ENCODE measurements at regions not wholly inside any gene's neighbourhood (a gene's known extent, or its start where the extent isn't known, plus 50 kb on each side); places are given as distances from the start of the nearest gene placed in this dataset.
"Not testable (repeated sequence)": the region's sequence is repeated elsewhere in the genome, so short reads cannot be mapped to it uniquely, and the experiment has no call there.

- DNase-seq: no peak
Observed at GRCh38 chr14:23763394-23763793, 127.2 kb downstream of the DHRS2 start.

DNA sequence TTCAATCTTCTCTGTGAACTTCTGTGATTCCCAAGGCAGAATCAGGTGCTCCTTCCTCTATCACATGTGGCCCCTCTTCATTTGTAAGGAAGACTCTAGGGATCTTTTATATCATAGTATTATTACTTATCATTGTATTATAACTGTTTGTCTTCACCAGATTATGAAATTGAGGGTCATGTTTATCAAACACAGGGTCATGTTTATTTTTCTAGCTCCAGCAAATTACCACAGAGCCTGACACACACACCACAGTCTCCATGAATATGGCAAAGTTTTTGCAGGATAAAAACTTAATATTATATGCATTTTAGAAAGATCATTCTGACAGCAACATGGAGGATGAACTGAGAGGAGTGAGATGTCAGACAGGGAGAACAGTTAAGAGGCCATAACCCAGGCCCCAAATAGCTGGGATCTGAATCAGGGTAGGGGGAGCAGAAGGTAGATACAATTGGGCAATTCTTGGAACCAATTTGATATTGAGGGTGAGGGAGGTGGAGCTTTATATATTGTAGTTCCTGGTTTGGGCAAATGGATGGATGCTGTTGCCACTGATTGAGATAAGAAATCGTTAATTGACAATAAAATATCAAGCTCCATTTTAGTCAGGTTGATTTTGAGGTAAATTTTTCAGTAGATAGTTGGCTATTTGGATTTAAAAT, 130.7 kb downstream of the DHRS2 start:
- no peak for DNase-seq

GRCh38 chr14:23769221-23769728, 133.1 kb downstream of the DHRS2 start:
- DNase-seq: not testable (repeated sequence)

DNA sequence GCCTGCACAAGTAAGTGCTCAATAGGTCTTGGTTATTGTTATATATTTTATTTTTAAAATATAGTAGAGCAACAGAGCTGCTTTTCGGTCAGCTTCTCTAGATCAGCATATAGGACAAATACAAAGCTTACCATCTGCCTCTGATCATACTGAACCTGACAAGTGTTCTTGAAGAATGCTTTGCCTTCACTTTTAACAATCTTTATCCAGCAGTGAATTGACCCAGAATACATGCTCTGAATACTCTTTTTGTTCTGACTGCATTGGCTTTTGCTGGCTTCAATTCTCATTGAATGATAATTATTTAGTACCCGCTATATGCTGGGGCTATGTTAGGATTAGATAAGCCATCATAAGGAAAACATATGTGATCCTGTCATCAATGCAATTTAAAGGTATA, 137.8 kb downstream of the DHRS2 start:
- no peak for DNase-seq

- DNase-seq: no peak
Observed at GRCh38 chr14:23776296-23776695, 140.1 kb downstream of the DHRS2 start.

GRCh38 chr14:23785208-23785607, 149.0 kb downstream of the DHRS2 start:
- DNase-seq: no peak

DNA sequence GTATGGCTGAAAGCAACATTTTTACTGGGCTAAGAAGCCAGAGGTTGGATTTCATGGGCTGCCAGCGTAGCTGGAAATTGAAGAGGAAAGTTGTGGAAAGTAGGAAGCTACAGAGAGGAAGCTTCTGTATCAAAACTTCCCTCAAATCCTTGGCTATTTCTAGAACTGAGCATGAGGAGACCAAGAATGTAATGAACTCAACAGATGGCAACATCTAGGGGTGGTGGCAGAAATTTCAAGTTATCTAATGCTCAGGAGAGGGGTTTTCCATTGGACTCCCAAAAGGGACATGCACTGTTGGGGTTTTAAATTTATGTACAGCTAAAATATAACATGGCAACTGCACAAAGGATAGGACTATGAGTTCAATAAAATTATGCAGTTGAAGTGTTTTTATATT, 151.3 kb downstream of the DHRS2 start:
- no peak for DNase-seq

GRCh38 chr14:23789696-23790095, 153.5 kb downstream of the DHRS2 start:
- no peak for DNase-seq

DNA sequence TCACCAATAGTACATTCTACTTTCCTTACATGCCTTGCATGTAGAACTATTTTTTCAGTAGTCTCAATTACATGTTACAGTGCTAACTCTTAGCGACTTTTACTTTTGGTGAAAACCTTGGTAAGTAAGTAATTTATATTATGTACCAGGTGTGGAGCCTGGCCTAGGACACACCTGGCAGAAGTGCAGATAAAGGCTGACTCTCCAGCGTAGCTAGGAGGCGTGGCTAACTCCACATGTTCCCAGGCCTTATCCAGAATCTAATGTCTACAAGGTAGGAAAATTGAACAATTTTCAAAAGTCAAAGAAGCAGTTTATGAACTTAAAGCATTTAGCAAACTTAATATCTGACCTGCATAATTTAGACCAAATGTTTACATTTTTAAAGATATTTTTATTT, 157.4 kb downstream of the DHRS2 start:
- DNase-seq: no peak

GRCh38 chr14:23800811-23801210, 152.8 kb upstream of the DHRS4 start:
- DNase-seq: no peak

- no peak for DNase-seq
Observed at GRCh38 chr14:23801766-23802165, 151.8 kb upstream of the DHRS4 start.

DNA sequence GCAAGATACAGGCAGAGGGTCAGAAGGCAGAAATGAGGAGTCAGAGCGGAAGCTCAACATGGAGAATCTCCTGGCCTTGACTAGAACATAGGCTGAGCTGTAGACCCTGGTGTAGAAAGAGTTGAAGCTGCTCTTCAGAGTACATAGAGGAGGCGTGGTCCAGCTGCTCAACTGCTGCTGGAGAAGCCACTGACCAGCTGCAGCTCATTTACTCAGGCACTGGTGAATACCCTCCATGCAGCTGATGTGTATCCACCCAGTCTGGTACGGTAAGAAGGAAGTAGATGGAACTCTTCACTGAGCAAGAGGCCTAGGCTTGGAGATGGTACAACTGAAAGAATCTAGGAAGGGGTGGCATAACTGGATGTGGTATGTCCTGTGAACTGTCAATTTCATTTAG, 148.8 kb upstream of the DHRS4 start:
- no peak for DNase-seq

DNA sequence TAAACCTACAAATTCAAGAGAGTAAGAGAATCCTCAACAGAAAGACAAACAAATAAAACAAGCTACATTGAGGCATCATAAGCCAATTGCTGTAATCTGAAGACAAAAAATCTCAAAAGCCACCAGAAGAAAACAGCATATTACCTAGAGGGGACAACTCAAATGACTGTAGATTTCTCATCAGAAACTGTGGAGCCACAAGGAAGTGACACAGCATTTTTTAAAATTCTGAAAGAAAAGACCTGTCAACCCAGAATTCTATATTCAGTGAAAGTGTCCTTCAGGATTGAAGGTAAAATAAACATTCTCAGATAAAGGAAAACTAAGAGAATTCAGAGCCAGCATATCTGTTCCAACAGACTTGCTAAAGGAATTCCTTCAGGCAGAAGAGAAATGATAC, 147.8 kb upstream of the DHRS4 start:
- DNase-seq: no peak

DNA sequence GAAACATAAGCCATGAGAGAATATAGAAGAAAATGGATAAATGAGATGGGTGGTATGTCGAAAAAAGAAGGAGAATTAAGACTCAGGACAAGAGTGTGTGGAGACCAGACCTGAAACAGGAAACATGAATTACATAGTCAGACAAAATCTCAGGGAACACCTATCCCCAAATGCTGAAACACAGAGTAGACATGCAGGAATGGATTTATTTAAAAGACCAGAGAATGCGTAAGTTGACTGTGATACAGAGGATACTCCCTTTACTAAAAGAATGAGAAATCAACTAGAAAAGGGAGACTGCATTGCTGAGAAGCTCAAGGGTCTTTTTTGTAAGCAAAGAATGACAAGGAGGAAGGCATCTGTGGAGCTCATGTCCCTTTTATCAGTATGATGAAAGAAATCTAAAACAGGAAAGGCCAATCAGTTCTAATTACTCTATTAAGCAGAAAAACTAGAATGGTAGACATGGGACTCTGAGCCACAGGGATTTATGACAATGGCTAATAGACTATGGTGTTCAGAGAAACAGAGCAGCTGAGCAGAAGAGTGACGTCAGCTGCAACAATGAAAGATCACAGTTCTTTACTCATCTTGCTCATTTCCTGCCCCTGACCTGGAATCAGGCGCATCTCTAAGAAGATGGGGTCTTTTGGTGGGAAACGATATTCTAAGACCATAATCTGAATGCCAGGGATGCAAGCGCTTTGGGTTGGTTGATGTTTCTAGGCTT, 138.9 kb upstream of the DHRS4 start:
- no peak for DNase-seq

- DNase-seq: no peak
Observed at GRCh38 chr14:23816371-23816770, 137.2 kb upstream of the DHRS4 start.

DNA sequence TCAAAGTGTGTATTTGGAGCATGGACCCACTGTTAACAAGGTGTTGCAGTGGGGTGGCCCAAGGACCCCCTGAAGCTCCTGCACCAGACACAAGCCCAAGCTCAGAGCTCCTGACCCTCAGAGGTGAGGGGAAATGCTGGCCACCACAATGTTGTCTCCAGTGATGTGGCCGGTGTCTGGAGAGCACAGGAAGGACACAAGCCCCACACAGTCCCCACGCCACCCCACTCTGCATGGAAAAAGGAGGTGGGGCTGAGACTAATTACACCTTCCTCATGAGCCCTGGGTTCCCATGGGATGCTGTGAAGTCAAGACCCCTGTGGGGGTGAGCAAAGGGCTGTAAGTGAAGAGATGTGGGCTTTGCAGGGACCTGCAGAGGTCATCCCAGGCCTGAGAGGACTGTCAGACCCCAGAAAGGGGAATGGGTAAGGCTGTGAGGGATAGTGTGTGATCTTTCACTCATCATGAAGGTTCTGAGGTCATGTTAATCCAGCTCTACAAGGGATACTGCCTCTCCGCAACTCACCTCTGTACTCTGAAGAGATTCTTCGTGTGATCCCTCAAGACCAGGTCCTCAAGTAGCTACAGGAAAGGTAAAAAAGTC, 136.3 kb upstream of the DHRS4 start:
- no peak for DNase-seq

GRCh38 chr14:23827100-23827892, 126.3 kb upstream of the DHRS4 start:
- no peak for DNase-seq

DNA sequence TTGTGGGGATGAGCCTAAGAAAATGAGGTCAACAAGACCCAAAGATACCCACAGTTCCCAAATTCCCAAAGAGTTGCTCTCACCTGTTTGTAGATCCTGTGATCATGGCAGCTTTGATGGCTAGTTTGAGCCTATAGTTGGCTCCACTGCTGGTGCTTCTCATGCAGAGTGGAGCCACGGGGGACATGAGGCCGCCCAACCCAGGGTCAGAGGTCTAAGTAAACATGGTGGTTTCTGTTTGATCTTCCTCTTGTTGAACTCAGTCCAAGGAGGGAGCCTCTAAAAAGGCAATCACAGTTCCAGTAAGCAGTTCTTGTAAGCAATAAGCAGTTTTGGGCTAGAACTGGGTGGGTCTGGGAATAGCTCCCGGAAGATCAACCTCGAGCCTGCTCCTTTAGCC, 125.6 kb upstream of the DHRS4 start:
- DNase-seq: no peak

DNA sequence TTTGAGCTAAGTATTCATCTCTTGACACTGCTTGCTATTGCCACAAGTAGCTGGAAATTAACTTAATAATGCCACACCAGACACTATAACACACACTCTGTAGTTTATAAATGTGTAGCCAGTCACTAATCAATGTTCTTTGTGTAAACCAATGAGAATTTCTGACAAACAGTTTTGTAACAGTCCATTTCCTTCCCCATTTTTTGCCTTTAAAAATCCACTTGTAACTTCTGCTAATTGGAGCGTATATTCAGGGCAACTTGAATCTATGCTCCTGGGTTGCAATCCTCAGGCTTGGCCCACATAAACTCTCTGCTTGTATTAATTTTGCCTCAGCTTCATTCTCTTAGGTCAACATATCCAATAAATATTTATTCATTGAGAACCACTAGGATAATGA, 125.0 kb upstream of the DHRS4 start:
- DNase-seq: no peak

DNA sequence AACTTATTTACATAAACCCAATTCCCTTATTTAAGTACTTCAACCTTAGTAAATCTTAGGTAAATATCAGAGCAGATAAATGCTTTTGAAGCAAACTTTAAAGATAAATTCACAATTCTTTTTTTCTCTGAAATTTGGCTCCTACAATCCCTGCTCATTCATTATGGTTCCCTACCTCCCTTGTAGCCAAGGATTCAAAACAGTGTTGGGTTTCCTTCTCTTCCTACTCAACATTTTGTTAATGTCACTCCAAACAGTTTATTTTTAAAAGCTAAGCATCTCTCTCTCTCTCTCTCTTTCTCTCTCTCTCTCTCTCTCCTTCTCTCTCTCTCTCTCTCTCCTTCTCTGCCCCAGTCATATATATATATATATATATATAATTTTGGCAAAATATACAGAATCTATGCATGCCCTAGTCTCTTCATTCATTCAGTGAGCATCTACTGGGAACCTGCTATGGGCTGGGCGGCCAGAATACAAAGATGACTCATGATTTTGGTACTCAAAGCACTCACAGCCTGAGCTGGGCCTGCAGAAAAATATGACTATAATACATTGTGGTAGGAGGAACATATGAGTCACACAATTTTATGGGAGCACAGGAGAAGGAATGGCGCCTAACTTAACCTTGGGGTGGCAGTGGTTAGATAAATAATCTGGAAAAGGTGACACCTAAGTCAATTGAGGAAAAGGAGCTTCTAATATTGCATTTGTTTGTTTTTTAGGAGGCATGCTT, 123.7 kb upstream of the DHRS4 start:
- peak; percentile 44 for DNase-seq

DNA sequence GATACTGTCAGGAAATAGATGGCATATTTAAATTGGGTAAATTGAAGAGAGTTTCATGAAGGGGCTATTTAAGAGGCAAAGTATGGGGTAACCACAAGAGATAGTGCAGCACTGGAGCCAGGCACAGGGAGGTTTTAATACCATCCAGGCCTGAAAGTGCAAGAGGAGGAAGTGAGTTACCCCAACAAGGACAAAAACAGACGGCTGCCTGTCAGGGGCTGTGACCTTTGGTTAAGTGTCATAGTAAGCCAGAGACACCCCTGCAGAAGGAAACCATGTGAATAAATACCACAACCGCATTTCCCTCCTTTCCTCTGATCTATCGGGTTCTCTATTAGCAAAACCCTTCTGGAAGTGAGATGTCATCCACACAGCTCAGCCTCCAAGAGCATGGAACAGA, 122.0 kb upstream of the DHRS4 start:
- DNase-seq: no peak

GRCh38 chr14:23861666-23862065, 91.9 kb upstream of the DHRS4 start:
- no peak for DNase-seq

DNA sequence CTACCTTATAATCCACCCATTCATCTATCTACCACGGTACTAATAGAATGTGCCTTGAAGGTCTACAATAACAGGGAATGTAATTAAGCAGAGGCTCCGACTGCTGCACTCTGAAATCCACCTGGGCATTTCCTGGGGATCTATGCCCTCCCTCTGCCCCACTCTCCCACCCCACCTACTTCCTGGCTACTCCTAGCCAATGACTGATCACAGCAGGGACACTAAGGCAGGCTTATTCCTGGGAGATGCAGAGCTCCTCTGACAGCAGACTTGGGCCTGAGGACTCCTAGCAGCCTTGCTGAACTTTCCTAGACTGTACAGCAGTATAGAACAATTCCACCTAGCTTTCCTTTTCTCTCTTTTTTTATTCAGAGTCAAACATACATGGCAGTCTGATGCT, 91.1 kb upstream of the DHRS4 start:
- no peak for DNase-seq
